ENCODE measurements at regions not wholly inside any gene's neighbourhood (a gene's known extent, or its start where the extent isn't known, plus 50 kb on each side); places are given as distances from the start of the nearest gene placed in this dataset.
"Not testable (repeated sequence)": the region's sequence is repeated elsewhere in the genome, so short reads cannot be mapped to it uniquely, and the experiment has no call there.

DNA sequence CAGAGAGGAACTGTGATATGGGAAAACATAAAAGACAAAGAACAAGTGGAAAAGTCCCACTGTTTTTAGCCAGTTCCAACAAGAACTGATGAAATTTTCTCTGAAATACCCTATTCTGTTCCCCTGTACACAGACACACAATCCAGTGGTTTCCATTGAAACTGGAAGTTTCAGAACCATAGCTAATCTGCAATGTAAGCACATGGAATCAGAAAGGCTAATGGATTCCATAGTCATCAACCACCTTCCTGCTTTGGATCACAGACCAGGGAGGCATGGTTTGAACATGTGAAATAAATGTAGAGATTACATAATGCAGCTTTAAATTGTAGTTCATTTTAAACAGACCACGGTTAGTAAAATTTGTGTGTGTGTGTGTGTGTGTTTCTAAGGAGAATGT lies 242.1 kb downstream of the GJA1 start:
- Histone ChIP-seq H3K36me3 (ENCODE audit: control insufficient read depth, insufficient read depth, low read length) (no peaks in the 10 kb centered on the region), H3K27me3 (ENCODE audit: control insufficient read depth, insufficient read depth, low read length) (no peaks in the 10 kb centered on the region), H3K27ac (ENCODE audit: low read length) (no peak overlapping the region), H3K4me3 (ENCODE audit: low read length) (no peak overlapping the region), H3K9me3 (replicated peaks; ENCODE audit: control insufficient read depth, low read depth, low read length) (no peaks in the 10 kb centered on the region), H3K4me1 (ENCODE audit: control insufficient read depth, insufficient read depth, low read length) (no peaks in the 10 kb centered on the region)
- WGBS (ENCODE audit: insufficient coverage): no CpG with 5 or more reads among the region's 1 CpG
- DNase-seq: no peak

DNA sequence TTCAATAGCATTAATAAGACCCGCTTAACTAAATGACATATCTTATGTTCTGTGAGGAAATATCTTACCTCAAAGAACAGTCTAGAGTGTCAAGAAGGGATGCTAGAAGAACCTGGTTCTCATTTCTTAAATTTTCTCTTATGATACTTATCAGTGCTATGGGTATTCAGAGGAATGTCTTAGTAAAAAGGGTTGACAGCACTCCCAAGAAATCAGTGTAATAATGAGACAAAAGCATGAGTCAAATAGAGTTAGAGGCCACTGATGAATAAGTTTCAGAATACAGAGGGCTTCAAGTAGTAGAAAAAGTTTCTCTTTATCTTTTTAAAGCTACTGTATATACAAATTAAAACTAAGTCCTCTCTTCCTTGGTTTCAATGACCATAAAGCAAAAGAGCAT lies 242.8 kb downstream of the GJA1 start:
- no peaks in the 10 kb centered on the region for H3K36me3 ChIP-seq (ENCODE audit: control insufficient read depth, insufficient read depth, low read length)
- no peak overlapping the region for H3K27ac ChIP-seq (ENCODE audit: low read length)
- no peaks in the 10 kb centered on the region for H3K4me1 ChIP-seq (ENCODE audit: control insufficient read depth, insufficient read depth, low read length)
- no peaks in the 10 kb centered on the region for H3K9me3 ChIP-seq (replicated peaks; ENCODE audit: control insufficient read depth, low read depth, low read length)
- WGBS (ENCODE audit: insufficient coverage): no CpG with 5 or more reads among the region's 1 CpG
- H3K4me3 ChIP-seq (ENCODE audit: low read length): no peak overlapping the region
- no peak for DNase-seq
- no peaks in the 10 kb centered on the region for H3K27me3 ChIP-seq (ENCODE audit: control insufficient read depth, insufficient read depth, low read length)

DNA sequence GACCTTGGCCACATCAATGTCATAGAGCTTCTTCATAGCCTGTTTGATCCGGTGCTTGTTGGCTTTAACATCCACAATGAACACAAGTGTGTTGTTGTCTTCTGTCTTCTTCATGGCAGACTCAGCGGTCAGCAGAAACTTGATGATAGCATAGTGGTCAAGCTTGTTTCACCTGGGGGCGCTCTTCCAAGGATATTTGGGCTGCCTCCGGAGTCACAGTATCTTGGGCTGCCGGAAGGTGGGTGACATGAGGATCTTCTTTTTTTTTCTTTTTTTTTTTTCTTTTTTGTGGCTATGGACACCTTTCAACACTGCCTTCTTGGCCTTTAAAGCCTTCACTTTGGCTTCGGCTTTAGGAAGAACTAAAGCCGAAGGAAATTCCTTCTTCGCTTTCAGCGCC lies 244.6 kb downstream of the GJA1 start:
- H3K4me3 ChIP-seq (ENCODE audit: low read length): no peak overlapping the region
- H3K36me3 ChIP-seq (ENCODE audit: control insufficient read depth, insufficient read depth, low read length): no peaks in the 10 kb centered on the region
- no peak for DNase-seq
- H3K9me3 ChIP-seq (replicated peaks; ENCODE audit: control insufficient read depth, low read depth, low read length): no peaks in the 10 kb centered on the region
- no peaks in the 10 kb centered on the region for H3K27me3 ChIP-seq (ENCODE audit: control insufficient read depth, insufficient read depth, low read length)
- no peak overlapping the region for H3K27ac ChIP-seq (ENCODE audit: low read length)
- WGBS (ENCODE audit: insufficient coverage): 100% methylated on average over 1 of the region's 9 CpGs
- H3K4me1 ChIP-seq (ENCODE audit: control insufficient read depth, insufficient read depth, low read length): no peaks in the 10 kb centered on the region

DNA sequence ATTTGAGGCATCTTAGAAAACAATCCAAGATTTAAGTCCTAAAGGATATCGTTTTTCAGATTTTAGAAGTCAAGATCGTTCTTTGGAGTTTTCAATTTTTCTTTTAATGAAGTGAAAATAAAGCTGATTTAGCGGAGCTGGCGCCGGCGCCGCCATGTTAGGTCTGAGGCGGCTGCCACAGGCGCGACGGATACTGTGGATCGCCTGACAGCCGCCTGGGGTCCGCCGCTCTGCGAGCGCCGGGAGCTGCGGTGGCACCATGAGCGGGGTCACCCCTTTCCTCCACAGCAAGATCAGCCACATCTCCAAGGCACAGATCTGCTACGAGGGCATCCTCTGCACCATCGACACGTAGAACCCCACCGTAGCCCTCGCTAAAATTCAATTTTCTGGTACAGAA lies 247.2 kb downstream of the GJA1 start:
- DNase-seq: no peak
- H3K36me3 ChIP-seq (ENCODE audit: control insufficient read depth, insufficient read depth, low read length): no peaks in the 10 kb centered on the region
- no peaks in the 10 kb centered on the region for H3K9me3 ChIP-seq (replicated peaks; ENCODE audit: control insufficient read depth, low read depth, low read length)
- 96% methylated on average over 22 of the region's 25 CpGs for WGBS (ENCODE audit: insufficient coverage)
- no peak overlapping the region for H3K4me3 ChIP-seq (ENCODE audit: low read length)
- no peaks in the 10 kb centered on the region for H3K27me3 ChIP-seq (ENCODE audit: control insufficient read depth, insufficient read depth, low read length)
- H3K27ac ChIP-seq (ENCODE audit: low read length): no peak overlapping the region
- H3K4me1 ChIP-seq (ENCODE audit: control insufficient read depth, insufficient read depth, low read length): no peaks in the 10 kb centered on the region

DNA sequence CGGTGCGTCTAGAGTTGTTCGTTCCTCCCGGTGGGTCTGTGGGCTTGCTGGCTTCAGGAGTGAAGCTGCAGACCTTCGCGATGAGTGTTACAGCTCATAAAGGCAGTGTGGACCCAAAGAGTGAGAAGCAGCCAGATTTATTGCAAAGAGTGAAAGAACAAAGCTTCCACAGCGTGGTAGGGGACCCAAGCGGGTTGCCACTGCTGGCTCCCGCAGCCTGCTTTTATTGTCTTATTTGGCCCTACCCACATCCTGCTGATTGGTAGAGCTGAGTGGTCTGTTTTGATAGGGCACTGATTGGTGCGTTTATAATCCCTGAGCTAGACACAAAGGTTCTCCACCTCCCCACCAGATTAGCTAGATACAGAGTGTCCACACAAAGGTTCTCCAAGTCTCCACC lies 250.4 kb downstream of the GJA1 start:
- H3K27ac ChIP-seq (ENCODE audit: low read length); DNase-seq; H3K36me3 ChIP-seq (ENCODE audit: control insufficient read depth, insufficient read depth, low read length); H3K4me3 ChIP-seq (ENCODE audit: low read length); H3K4me1 ChIP-seq (ENCODE audit: control insufficient read depth, insufficient read depth, low read length); H3K27me3 ChIP-seq (ENCODE audit: control insufficient read depth, insufficient read depth, low read length); H3K9me3 ChIP-seq (replicated peaks; ENCODE audit: control insufficient read depth, low read depth, low read length): not testable (repeated sequence)
- 98% methylated on average over 7 of the region's 10 CpGs for WGBS (ENCODE audit: insufficient coverage)

DNA sequence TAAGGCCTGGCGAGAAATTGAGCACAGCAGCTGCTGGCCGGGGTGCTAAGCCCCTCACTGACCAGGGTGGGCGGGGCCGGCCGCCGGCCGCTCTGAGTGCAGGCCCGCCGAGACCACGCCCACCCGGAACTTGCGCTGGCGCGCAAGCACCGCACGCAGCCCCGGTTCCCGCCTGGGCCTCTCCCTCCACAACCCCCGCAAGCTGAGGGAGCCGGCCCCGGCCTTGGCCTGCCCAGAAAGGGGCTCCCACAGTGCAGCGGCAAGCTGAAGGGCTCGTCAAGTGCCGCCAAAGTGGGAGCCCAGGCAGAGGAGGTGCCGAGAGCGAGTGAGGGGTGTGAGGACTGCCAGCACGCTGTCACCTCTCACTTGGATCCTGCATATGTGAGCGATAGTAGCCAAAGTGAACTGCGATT lies 251.2 kb downstream of the GJA1 start:
- no peaks in the 10 kb centered on the region for H3K36me3 ChIP-seq (ENCODE audit: control insufficient read depth, insufficient read depth, low read length)
- no peak overlapping the region for H3K27ac ChIP-seq (ENCODE audit: low read length)
- WGBS (ENCODE audit: insufficient coverage): 93% methylated on average over 18 of the region's 29 CpGs
- H3K27me3 ChIP-seq (ENCODE audit: control insufficient read depth, insufficient read depth, low read length): no peaks in the 10 kb centered on the region
- H3K9me3 ChIP-seq (replicated peaks; ENCODE audit: control insufficient read depth, low read depth, low read length): no peaks in the 10 kb centered on the region
- H3K4me1 ChIP-seq (ENCODE audit: control insufficient read depth, insufficient read depth, low read length): no peaks in the 10 kb centered on the region
- peak; percentile 12 for DNase-seq
- H3K4me3 ChIP-seq (ENCODE audit: low read length): no peak overlapping the region

DNA sequence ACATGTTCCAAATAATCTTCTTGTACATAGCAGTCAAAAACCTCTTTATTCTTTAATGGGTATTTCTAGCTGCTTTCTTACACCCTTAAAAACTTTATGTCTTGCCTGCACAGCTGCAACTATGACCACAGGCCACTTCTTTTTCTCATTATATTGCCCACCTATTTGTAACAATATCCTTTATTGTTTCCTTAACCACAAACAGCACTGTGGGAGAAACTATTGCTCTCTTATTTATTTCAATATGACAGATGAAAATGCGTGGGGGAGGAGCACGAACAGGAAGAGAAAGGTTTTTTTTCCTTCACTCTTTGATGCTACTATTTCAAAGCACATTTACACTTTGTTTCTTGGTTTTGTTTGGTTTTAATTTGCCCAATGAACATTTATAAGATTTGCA lies 253.5 kb downstream of the GJA1 start:
- H3K36me3 ChIP-seq (ENCODE audit: control insufficient read depth, insufficient read depth, low read length): no peaks in the 10 kb centered on the region
- no peak overlapping the region for H3K27ac ChIP-seq (ENCODE audit: low read length)
- no peaks in the 10 kb centered on the region for H3K4me1 ChIP-seq (ENCODE audit: control insufficient read depth, insufficient read depth, low read length)
- DNase-seq: no peak
- H3K27me3 ChIP-seq (ENCODE audit: control insufficient read depth, insufficient read depth, low read length): no peaks in the 10 kb centered on the region
- H3K4me3 ChIP-seq (ENCODE audit: low read length): no peak overlapping the region
- H3K9me3 ChIP-seq (replicated peaks; ENCODE audit: control insufficient read depth, low read depth, low read length): no peaks in the 10 kb centered on the region
- no CpG with 5 or more reads among the region's 2 CpGs for WGBS (ENCODE audit: insufficient coverage)

DNA sequence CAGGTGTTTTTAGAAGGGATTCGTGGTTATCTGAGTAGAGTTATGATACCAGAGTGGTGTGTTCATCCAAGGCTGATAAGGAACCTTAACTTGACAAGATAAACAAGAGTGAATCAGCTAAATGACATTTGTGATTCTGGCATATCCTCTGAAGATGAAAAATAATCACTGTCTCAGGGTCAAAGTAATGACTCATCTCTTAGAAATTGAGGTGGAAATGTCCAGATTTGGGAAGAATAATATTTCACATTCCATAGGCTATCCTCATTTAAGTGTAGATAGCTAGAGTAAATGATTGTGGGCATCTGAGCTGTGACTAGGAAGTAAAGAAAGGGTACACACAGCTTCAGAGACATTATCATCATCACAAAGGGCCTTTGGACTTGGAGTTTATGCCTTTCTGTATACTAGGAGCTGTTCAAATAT lies 255.7 kb downstream of the GJA1 start:
- no peaks in the 10 kb centered on the region for H3K36me3 ChIP-seq (ENCODE audit: control insufficient read depth, insufficient read depth, low read length)
- H3K9me3 ChIP-seq (replicated peaks; ENCODE audit: control insufficient read depth, low read depth, low read length): no peaks in the 10 kb centered on the region
- H3K27ac ChIP-seq (ENCODE audit: low read length): no peak overlapping the region
- no peaks in the 10 kb centered on the region for H3K27me3 ChIP-seq (ENCODE audit: control insufficient read depth, insufficient read depth, low read length)
- WGBS (ENCODE audit: insufficient coverage): no CpG with 5 or more reads among the region's 1 CpG
- H3K4me1 ChIP-seq (ENCODE audit: control insufficient read depth, insufficient read depth, low read length): peaks cover 2% of the 10 kb centered on the region
- no peak for DNase-seq
- no peak overlapping the region for H3K4me3 ChIP-seq (ENCODE audit: low read length)

DNA sequence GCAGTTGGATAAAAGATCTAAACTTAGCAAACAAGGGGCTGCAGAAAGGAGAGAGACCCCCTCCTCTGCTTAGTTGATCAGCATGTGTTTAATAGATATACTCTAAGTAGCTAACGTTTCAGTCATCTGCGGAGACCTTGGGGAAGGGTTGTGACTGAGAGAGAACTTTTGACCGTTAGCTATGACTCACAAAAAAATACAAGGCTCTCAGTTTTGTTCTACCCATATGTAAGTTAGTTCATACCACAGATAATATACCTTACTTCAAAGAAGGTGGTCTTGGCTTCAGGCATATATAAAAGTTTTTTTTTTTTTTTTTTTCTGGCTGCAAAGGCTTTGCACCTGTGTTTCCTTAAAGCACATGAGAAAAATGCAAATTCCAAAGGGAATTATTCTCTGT lies 258.9 kb downstream of the GJA1 start:
- no CpG with 5 or more reads among the region's 3 CpGs for WGBS (ENCODE audit: insufficient coverage)

DNA sequence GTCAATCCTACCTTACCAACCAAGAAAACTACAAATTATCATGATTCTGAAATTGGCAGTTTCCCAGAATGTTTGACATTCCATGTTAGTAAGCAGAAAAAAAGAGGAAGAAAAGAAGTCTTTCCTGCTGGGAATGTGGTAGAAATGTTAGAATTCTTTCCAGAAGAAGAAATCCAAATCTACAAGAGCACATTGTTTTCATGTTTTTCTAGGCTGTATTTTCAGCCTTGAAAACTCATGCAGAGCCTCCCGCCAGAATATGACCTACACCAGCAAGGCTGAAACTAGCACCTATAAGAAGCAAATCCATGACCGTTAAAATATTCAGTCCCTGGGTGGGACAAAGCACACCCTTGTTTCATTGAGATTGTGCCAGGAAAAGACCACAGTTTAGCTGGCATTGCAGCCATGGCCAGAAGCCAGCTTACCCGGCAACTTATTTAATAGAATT lies 259.4 kb downstream of the GJA1 start:
- H3K27me3 ChIP-seq (ENCODE audit: control insufficient read depth, insufficient read depth, low read length): no peaks in the 10 kb centered on the region
- 11% methylated on average over 2 of the region's 3 CpGs for WGBS (ENCODE audit: insufficient coverage)
- peak; percentile 78 for DNase-seq

More for the DNA sequence above, 258.9 kb downstream of the GJA1 start:
- Histone ChIP-seq H3K27me3 (ENCODE audit: control insufficient read depth, insufficient read depth, low read length) (no peaks in the 10 kb centered on the region), H3K9me3 (replicated peaks; ENCODE audit: control insufficient read depth, low read depth, low read length) (no peaks in the 10 kb centered on the region), H3K27ac (ENCODE audit: low read length) (no peak overlapping the region), H3K4me1 (ENCODE audit: control insufficient read depth, insufficient read depth, low read length) (peaks cover 2% of the 10 kb centered on the region), H3K36me3 (ENCODE audit: control insufficient read depth, insufficient read depth, low read length) (no peaks in the 10 kb centered on the region), H3K4me3 (ENCODE audit: low read length) (no peak overlapping the region)
- DNase-seq: peak; percentile 27

DNA sequence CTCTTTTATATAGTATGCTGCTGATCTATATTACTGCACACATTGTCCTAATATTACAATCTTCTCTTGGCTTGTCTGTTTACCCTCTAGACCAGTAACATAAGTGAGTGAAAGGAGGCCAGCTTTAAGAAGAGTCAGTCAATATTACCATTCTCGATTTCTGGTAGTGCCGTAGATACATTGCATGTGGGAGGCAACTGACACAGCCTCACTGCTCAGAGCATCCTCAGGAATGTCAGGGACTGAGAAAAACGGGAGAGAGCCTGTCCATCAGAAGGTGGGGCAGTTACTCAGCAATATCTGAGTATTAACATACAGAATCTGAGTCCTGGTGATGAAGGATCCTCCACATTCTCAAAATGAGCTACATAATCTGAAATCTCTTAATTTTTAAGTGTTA lies 259.9 kb downstream of the GJA1 start:
- H3K27ac ChIP-seq (ENCODE audit: low read length): no peak overlapping the region
- peaks cover 2% of the 10 kb centered on the region for H3K4me1 ChIP-seq (ENCODE audit: control insufficient read depth, insufficient read depth, low read length)
- WGBS (ENCODE audit: insufficient coverage): 67% methylated on average over 2 of the region's 3 CpGs
- H3K27me3 ChIP-seq (ENCODE audit: control insufficient read depth, insufficient read depth, low read length): no peaks in the 10 kb centered on the region
- no peaks in the 10 kb centered on the region for H3K9me3 ChIP-seq (replicated peaks; ENCODE audit: control insufficient read depth, low read depth, low read length)
- DNase-seq: no peak
- no peaks in the 10 kb centered on the region for H3K36me3 ChIP-seq (ENCODE audit: control insufficient read depth, insufficient read depth, low read length)
- no peak overlapping the region for H3K4me3 ChIP-seq (ENCODE audit: low read length)

More for the DNA sequence above, 259.4 kb downstream of the GJA1 start:
- Histone ChIP-seq H3K4me3 (ENCODE audit: low read length) (no peak overlapping the region), H3K27ac (ENCODE audit: low read length) (no peak overlapping the region), H3K4me1 (ENCODE audit: control insufficient read depth, insufficient read depth, low read length) (peaks cover 2% of the 10 kb centered on the region), H3K36me3 (ENCODE audit: control insufficient read depth, insufficient read depth, low read length) (no peaks in the 10 kb centered on the region), H3K9me3 (replicated peaks; ENCODE audit: control insufficient read depth, low read depth, low read length) (no peaks in the 10 kb centered on the region)
